ENCODE measurements at regions not wholly inside any gene's neighbourhood (a gene's known extent, or its start where the extent isn't known, plus 50 kb on each side); places are given as distances from the start of the nearest gene placed in this dataset.
"Not testable (repeated sequence)": the region's sequence is repeated elsewhere in the genome, so short reads cannot be mapped to it uniquely, and the experiment has no call there.

DNA sequence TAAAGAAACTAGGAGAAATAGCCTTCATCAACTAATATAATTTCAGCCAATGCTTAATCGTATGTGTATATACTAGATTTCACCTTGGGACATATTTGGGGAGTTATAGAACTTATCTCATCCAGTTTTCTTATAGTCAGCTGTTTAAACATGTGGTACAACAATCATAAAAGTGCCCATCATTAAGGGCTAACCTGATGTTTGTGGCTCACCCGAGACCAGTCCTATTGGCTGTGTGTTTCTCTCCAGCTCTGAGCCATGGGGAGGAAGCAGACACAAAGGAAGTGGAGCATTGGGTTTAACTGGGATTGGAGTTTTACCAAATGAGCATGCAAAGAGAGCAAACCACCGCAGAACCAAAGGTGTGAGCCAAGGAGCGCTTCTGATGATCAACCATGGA is 114.3 kb upstream of the KLF12 start:
- no peak overlapping the region for H3K4me3 ChIP-seq (ENCODE audit: control insufficient read depth, low read depth, low read length)
- no peak for DNase-seq (ENCODE audit: low read depth)
- TF ChIP-seq, protein P1, sequence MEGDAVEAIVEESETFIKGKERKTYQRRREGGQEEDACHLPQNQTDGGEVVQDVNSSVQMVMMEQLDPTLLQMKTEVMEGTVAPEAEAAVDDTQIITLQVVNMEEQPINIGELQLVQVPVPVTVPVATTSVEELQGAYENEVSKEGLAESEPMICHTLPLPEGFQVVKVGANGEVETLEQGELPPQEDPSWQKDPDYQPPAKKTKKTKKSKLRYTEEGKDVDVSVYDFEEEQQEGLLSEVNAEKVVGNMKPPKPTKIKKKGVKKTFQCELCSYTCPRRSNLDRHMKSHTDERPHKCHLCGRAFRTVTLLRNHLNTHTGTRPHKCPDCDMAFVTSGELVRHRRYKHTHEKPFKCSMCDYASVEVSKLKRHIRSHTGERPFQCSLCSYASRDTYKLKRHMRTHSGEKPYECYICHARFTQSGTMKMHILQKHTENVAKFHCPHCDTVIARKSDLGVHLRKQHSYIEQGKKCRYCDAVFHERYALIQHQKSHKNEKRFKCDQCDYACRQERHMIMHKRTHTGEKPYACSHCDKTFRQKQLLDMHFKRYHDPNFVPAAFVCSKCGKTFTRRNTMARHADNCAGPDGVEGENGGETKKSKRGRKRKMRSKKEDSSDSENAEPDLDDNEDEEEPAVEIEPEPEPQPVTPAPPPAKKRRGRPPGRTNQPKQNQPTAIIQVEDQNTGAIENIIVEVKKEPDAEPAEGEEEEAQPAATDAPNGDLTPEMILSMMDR (IDR thresholded peaks at IDR 0.05; ENCODE audit: control insufficient read depth, insufficient read depth, low read depth, low read length, missing control alignments): no peak

DNA sequence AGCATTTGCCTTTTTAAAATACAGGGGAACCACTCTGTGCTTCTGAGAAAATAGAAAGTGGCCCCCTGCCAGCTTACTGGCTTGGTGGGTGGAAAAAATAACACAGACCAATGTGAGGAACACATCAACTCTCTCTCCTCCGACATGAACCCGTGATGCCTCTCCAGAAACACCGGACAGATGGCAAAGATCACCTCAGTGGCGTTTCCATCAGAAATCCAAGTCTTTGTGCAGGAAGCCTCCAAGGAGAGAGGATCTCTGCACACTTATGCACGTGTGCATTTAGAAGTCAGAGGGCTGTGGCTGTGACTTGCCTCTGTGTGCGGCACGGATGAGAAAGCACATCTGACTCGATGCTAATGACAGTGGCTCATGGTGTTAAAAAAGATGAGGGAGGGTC is 112.3 kb upstream of the KLF12 start:
- DNase-seq (ENCODE audit: low read depth): no peak
- TF ChIP-seq, protein P1 (IDR thresholded peaks at IDR 0.05; ENCODE audit: control insufficient read depth, insufficient read depth, low read depth, low read length, missing control alignments): no peak

DNA sequence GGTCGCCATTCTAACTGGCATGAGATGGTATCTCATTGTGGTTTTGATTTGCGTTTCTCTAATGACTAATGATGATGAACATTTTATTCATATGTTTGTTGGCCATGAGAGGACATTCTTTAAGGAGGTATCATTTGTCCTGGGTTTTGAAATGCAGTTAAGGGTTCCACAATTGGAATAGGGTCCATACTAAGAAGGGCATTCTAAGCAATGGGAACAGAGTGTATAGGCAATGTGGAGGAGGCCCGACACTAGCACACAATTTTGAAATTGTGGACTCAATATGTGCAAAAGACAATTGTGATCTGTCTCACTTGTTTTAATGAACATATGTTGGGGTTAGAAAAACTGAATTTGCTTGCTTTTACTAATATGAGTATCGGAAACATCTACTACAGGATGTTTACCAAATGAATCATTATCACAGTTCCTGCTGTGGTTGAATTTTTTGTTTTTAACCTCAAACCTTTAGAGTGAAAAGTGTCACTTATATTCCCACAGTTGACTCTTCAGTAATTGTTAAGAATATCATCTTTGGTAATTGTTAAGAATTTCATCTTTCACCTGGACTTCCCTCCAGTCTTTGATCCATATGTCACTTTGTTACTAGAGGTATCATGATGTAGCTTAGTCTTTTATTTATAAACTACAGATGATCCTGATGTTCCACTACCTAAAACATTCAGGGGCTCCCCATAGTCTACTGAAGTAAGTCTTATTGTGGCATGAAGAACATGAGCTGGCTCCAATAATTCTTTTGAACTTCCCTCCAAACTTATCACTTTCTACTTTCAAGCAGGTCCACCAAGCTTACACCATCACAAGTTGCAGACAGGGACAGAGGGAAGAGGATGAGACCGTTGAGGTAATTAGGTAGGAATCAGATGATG is 109.7 kb upstream of the KLF12 start:
- TF ChIP-seq, protein P1 (IDR thresholded peaks at IDR 0.05; ENCODE audit: control insufficient read depth, insufficient read depth, low read depth, low read length, missing control alignments): no peak
- H3K4me3 ChIP-seq (ENCODE audit: control insufficient read depth, low read depth, low read length): no peak overlapping the region
- peak; percentile 62 for DNase-seq (ENCODE audit: low read depth)

More for the DNA sequence above, 112.3 kb upstream of the KLF12 start:
- no peak overlapping the region for H3K4me3 ChIP-seq (ENCODE audit: control insufficient read depth, low read depth, low read length)

DNA sequence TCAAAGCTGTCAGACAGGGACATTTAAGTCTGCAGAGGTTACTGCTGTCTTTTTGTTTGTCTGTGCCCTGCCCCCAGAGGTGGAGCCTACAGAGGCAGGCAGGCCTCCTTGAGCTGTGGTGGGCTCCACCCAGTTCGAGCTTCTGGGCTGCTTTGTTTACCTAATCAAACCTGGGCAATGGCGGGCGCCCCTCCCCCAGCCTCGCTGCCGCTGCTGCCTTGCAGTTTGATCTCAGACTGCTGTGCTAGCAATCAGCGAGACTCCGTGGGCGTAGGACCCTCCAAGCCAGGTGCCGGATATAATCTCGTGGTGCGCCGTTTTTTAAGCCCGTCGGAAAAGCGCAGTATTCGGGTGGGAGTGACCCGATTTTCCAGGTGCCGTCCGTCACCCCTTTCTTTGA is 107.1 kb upstream of the KLF12 start:
- DNase-seq (ENCODE audit: low read depth): not testable (repeated sequence)

DNA sequence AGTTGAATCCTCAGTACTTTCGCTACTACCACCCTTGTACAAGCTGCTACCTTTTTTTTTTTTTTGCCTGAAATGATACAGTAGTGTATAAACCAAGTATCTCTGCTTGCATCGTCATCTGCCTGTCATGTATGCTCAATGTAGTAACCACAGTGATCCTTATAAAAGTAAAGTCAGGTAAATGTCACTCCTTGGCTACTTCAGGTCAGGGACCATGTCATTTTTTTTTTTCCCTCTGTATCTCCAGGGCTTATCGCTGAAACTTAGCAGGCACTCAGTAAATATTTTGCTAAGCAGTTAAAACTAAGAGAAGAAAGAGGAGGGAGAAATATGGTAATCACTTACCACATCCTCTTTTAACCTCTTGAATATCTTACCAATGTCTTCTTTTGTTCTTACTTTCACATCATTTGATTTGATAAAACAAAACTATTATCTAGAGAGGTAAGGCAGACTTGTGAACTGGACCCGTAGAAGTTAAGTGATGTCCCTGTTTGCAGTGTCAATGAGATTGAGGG is 96.8 kb upstream of the KLF12 start:
- no peak for DNase-seq (ENCODE audit: low read depth)
- TF ChIP-seq, protein P1 (IDR thresholded peaks at IDR 0.05; ENCODE audit: control insufficient read depth, insufficient read depth, low read depth, low read length, missing control alignments): no peak
- no peak overlapping the region for H3K4me3 ChIP-seq (ENCODE audit: control insufficient read depth, low read depth, low read length)

More for the DNA sequence above, 107.1 kb upstream of the KLF12 start:
- not testable (repeated sequence) for H3K4me3 ChIP-seq (ENCODE audit: control insufficient read depth, low read depth, low read length)

DNA sequence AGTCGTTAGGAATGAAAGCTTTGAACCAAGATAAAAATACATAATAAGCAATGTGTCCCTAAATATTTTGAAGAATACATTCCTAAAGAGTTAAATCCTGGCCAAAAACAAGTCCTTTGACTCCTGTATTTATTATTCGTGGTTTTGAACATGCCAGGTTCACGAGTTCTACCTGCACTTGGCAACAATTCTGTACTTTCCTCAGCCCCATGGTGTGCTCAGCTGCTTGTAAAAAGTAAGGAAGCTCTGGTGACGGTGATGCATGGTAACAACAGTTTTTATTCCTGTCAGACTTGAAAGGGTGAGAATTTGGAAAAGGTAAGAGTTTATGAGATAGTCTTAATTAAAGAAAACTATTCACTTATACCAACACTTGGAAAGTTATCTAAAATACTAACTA is 95.0 kb upstream of the KLF12 start:
- TF ChIP-seq, protein P1 (IDR thresholded peaks at IDR 0.05; ENCODE audit: control insufficient read depth, insufficient read depth, low read depth, low read length, missing control alignments): no peak
- no peak overlapping the region for H3K4me3 ChIP-seq (ENCODE audit: control insufficient read depth, low read depth, low read length)
- DNase-seq (ENCODE audit: low read depth): no peak

DNA sequence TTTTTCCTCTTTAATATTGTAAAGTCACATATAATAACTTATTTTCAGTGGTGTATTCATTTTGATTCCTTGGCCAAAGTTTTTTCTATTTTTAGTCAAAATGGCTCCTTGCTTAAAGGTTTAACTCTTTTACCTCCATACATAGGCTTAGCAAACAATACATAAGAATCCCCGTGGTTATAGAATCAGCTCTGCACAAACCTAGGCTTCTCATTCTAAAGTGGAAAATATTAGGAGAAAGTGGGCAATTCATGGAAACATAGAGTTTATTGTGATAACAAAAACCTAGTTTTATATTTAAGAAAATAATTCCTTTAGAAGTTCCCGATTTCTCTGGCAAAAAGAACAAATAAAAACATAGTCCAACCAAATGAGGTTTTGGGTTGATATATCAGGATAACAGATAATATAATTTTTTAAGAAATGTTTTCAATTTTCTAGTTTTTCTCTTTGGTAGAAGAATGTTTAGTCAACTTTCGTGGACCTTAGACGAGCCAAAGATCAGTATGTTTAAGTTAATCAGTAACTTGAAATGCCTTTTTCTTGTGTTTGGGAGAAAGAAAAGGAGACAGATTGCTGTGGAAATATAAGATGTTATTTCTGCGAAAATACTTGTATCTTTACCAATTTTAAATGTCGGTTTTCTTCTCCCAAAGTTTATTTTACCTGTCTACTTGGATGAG is 93.4 kb upstream of the KLF12 start:
- H3K4me3 ChIP-seq (ENCODE audit: control insufficient read depth, low read depth, low read length): no peak overlapping the region
- TF ChIP-seq, protein P1 (IDR thresholded peaks at IDR 0.05; ENCODE audit: control insufficient read depth, insufficient read depth, low read depth, low read length, missing control alignments): no peak
- DNase-seq (ENCODE audit: low read depth): no peak
